NCI-H82 treated with DMSO at 0.1 percent for 48 hours (cell line): ENCODE measurements at regions not wholly inside any gene's neighbourhood (a gene's known extent, or its start where the extent isn't known, plus 50 kb on each side); places are given as distances from the start of the nearest gene placed in this dataset.

Source experiments
- DNase-seq: peaks from one replicate; lab custom pipeline; 2025; ENCODE audit not compliant: unreplicated experiment; lab: John Stamatoyannopoulos, UW

DNA sequence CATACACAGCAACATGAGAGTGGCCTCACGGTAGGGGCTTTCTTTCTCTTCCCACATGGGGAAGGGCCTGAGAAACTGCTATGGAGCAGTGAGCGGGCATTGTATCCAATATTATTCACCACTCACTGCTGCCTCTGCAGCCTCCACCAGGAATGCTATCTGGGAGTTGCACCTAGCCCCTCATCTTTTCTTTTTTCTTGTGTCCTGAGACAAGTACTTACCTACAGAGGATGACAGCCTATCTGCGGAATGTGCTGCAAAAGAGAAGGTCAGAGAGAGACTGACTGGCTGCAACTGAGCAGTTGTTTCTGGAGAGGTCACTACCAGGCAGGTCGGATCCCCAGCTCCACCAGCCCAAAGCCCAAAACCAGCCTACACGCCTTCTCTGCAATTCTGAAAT lies 52.1 kb upstream of the HTATIP2 start:
- DNase-seq: no peak

GRCh38 chr11:20310596-20311394 lies 52.7 kb upstream of the HTATIP2 start:
- peak; percentile 89 for DNase-seq

DNA sequence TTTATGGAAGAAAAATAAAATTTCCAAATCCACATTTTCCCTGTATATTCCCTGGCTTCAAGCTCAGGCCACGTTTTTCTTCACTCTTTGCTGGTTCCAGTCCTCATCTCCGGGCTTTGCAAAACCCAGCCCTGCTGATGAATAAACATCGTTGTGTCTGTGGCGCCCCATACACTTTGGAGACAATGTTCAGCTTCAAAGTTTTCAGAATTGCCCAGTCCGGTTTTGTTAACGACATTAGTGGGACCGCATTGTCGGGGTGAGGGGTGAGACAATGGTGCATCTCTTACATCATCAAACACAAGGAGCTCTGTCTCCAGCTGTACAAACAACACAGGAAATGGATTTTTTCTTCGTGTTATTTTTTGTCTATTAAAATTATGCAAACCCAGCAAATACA lies 53.4 kb upstream of the HTATIP2 start:
- no peak for DNase-seq

- DNase-seq: no peak
These were observed 54.1 kb upstream of the HTATIP2 start for GRCh38 chr11:20309231-20310025.

GRCh38 chr11:20308601-20309000 lies 54.9 kb upstream of the HTATIP2 start:
- no peak for DNase-seq

- no peak for DNase-seq
These were observed 60.0 kb upstream of the HTATIP2 start for GRCh38 chr11:20303391-20303965.

GRCh38 chr11:20293992-20294391 lies 69.5 kb upstream of the HTATIP2 start:
- no peak for DNase-seq

- DNase-seq: no peak
These were observed 70.0 kb upstream of the HTATIP2 start for GRCh38 chr11:20293531-20293930.

GRCh38 chr11:20289732-20290131 lies 73.8 kb upstream of the HTATIP2 start:
- DNase-seq: no peak

DNA sequence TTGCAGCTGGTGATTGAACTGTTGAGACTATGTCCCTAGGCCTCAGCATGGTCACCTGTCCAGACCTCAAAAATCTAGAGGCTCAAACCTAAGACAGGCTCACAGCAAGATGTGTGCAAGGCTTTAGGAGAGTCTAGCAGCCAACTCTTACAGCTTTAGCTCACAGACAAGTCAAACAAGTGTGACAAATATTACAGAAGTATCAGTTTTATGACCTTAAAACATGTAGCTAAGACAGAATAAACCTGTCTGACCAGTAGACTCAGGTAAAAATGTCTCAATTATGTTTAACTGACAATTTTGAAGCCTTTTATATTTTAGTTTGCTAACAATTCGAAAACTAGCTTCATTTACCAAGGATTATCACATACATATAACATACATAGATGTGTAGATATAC lies 80.0 kb upstream of the HTATIP2 start:
- DNase-seq: no peak

- no peak for DNase-seq
These were observed 84.8 kb upstream of the HTATIP2 start for GRCh38 chr11:20278727-20279126.

GRCh38 chr11:20277014-20277413 lies 86.5 kb upstream of the HTATIP2 start:
- DNase-seq: no peak

DNA sequence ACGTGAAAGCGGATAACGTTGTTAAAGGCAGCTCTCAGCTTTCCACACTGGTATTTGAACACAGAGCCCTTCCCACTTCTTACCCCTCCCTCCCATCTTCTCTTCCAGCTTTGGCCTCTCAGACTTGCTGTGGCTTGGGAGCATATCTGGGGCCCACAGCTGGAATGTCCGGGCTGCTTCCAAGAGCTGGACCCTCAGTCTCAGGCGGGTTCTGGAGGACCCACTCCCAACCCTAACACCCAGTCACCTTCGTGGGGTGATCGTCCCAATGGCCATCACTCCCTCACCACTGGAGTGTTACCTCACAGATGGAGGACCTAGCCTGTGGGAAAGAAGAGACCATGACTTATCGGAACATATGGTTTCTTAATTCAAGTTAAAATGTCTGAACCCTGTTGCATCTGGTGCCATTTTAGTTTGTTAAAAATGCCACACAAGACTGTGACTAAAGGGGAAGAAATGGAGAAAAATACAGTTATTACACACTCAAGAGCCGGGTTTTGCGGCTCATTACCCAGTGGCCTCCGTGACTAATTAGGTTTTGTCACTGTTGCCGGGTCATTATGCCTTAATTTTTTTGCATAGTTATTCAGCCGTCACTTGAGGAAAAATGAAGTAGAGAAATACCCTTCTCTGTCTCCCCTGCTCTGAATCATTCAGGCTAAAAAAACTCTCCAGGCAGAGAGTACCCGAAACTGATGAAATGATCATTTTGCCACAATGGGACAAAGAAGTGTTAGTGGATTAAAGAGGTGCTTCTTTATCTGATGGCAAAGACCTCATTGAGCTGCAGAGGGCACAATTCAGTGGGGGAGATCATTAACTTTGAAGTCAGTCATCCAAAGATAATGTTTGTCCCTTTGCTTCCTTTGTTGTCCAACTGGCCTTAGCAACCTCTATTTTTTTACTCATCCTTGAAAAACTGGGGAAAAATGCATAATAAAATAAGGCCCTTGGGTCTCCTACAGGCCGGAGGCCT lies 87.2 kb upstream of the HTATIP2 start:
- DNase-seq: no peak

DNA sequence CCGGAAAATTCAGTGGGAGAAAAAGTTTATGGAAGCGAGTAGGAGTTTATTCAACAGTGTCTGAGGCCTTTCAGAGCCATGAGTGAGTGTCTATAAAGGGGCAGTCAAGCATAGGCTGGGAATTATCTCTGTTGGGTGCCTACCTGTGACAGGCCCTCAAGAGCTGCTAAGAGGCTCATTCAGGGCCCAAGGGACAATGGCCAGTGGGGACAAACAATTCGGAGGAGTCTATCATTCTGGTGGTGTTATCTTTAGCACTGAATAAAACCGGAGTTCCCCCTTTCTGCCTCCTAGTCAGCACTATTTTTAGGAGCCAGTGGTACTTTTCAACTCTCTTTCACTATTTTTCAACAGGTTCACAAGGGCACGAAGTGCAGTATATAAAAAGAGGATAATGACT lies 89.5 kb upstream of the HTATIP2 start:
- DNase-seq: no peak

DNA sequence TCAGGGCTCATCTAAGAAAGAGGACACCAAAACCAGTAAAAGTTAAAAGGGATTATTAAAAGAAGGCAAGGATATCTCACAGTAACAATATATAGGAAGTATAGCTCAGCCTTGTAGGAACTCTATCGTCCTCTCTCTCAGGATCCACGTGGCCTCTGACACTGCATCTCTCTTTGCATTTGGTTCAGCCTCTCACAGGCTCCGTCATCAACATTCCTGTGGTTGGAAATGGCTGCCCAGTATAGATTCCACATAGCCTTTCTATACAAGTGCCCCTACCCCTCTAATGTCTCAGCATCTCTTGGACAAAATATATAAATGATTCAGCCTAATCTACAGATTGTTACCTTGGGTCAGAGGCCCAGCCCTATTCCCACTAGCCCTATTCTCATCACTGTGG lies 101.3 kb upstream of the DBX1 start:
- no peak for DNase-seq

DNA sequence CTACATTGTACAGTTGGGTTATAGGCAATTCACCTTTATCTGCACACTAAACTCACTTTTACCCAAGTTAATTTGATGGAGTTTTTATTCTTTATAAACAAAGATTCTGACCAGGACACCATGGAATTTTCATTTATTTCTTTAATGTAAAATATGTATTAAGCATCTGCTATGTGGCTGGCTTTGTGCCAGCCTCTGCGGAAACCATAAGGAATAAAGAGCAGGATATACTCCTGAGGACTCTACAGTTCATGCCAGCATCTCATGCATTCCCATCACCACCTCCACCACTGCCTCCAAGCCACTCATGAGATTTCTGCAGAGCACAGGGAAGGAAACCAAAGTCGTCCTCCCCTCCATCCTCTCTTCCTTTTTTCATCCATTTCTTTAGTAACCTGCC lies 100.0 kb upstream of the DBX1 start:
- DNase-seq: no peak

DNA sequence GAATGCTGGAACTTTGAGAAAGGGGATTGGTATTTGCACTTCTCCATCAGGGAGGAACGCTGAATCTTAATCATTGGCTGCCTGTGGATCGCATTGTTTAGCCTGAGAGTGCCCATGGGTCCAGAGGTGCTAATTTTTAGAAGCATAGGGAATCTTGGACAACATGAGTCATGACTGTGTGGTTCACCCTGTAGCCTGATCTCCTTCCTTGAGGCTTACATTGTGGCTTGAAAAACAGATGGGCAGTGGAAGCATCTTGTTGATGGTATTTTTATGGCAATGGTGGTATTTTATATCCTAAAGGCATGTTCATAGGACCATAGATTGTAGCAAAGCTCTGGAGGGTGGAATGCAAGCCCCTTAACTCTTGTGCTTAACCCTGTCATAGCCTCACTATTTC lies 99.2 kb upstream of the DBX1 start:
- no peak for DNase-seq

DNA sequence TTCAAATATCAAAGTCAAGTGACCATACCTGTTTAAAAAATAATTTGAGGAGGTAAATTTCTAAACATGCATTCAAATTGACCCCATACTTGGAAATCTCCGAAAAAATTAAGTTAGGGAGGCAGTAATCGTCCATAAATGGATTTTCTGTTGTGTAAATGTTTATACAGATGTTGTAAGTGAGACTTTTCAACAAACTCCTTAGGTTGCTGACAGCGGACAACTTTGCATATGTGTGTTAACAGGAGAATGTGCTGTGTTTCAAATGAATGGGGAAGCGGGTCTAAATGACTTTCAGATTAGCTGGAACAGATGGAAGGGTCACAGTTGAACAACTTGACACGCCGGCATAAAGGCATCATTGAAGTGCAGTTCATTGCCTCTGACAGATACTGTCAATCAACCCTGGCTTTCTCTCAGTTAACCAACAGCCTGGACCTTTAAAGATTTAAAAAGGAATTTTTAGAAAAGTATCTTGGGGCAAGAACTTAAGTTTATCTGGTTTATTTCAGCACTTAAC lies 98.2 kb upstream of the DBX1 start:
- DNase-seq: peak; percentile 72

GRCh38 chr11:20256925-20257324 lies 96.7 kb upstream of the DBX1 start:
- no peak for DNase-seq

- DNase-seq: no peak
These were observed 93.5 kb upstream of the DBX1 start for GRCh38 chr11:20253796-20254195.

DNA sequence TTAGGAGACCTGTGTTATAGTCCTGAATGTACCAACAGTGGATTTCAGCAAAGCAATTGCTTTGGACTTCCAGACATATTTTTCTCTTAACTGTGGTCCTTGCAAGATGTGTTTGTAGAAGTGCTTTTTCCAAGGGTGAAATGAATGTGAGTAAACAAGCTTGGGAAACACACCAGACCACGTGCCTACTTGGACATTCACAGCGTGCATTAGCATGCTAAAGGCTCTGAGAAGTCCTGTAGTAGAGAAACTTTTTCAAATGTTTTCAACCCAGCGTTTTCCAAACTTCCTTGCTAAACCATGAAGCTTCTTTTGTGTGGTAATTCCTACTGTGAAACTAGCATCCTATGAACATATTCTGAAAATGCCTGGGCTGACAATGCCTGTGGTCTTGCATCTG lies 91.2 kb upstream of the DBX1 start:
- DNase-seq: no peak
